WERI-Rb-1 (cell line): ENCODE measurements at regions not wholly inside any gene's neighbourhood (a gene's known extent, or its start where the extent isn't known, plus 50 kb on each side); places are given as distances from the start of the nearest gene placed in this dataset.
"Not testable (repeated sequence)": the region's sequence is repeated elsewhere in the genome, so short reads cannot be mapped to it uniquely, and the experiment has no call there.

ENCODE experiments used
- DNase-seq: peaks from one replicate; pipeline ENCODE4 v3.0.0-alpha.2; 2020
- H3K27ac ChIP-seq: fragments of 250-450 bp; sonication (Bioruptor Pico); 2 replicates; pipeline ENCODE4 v1.5.1; 2020; ENCODE audit warnings: mild to moderate bottlenecking, moderate library complexity
- H3K27me3 ChIP-seq: fragments of 250-450 bp; sonication (Bioruptor Pico); 2 replicates; pipeline ENCODE4 v1.5.1; 2021; ENCODE audit warnings: mild to moderate bottlenecking, low read depth, moderate library complexity; ENCODE audit not compliant: insufficient read depth, severe bottlenecking
- H3K36me3 ChIP-seq: fragments of 250-450 bp; sonication (Bioruptor Pico); 2 replicates; pipeline ENCODE4 v1.5.1; 2020; ENCODE audit warnings: mild to moderate bottlenecking, moderate library complexity
- H3K4me3 ChIP-seq: 2 replicates; pipeline ENCODE4 v1.5.1; 2011; ENCODE audit warnings: low read depth, mild to moderate bottlenecking, control low read depth, low read length
- H3K9me3 ChIP-seq: fragments of 250-450 bp; sonication (Bioruptor Pico); 2 replicates; pipeline ENCODE4 v1.5.1; 2021; ENCODE audit warnings: mild to moderate bottlenecking, moderate library complexity; ENCODE audit not compliant: severe bottlenecking
- TF ChIP-seq, protein P1 (sequence below): IDR thresholded peaks from 2 replicates; pipeline ENCODE4 v1.5.1; 2011; ENCODE audit warnings: low read depth, mild to moderate bottlenecking, control low read depth, inconsistent platforms, low read length

- TF ChIP-seq, protein P1, sequence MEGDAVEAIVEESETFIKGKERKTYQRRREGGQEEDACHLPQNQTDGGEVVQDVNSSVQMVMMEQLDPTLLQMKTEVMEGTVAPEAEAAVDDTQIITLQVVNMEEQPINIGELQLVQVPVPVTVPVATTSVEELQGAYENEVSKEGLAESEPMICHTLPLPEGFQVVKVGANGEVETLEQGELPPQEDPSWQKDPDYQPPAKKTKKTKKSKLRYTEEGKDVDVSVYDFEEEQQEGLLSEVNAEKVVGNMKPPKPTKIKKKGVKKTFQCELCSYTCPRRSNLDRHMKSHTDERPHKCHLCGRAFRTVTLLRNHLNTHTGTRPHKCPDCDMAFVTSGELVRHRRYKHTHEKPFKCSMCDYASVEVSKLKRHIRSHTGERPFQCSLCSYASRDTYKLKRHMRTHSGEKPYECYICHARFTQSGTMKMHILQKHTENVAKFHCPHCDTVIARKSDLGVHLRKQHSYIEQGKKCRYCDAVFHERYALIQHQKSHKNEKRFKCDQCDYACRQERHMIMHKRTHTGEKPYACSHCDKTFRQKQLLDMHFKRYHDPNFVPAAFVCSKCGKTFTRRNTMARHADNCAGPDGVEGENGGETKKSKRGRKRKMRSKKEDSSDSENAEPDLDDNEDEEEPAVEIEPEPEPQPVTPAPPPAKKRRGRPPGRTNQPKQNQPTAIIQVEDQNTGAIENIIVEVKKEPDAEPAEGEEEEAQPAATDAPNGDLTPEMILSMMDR, result no peak
- Histone ChIP-seq H3K9me3 (no peaks in the 10 kb centered on the region), H3K4me3 (no peak overlapping the region), H3K27me3 (no peaks in the 10 kb centered on the region), H3K27ac (no peak overlapping the region), H3K36me3 (no peaks in the 10 kb centered on the region)
- no peak for DNase-seq
These were observed 778.6 kb downstream of the KCNJ2 start for GRCh38 chr17:70947636-70948565.

- DNase-seq, result not testable (repeated sequence)
These were observed 783.8 kb downstream of the KCNJ2 start for GRCh38 chr17:70953140-70953539.

DNA sequence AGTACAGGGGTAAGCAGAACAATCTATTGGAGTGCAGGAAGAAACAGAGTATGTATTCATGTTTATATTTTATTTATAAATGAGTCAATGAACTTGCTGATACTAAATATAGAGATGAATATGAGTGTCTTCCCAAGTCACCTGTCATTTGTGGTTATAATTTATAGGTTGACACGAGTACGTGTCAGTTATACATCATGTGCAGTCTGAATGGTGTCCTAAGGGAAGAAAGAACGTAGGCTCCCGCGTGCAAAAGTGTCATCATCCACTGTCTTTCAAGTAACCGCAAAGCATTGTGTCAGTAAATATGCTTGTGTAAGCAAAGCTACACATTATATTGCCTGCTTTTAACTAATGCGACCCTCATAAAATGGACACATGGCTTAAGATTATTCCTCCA, 786.1 kb downstream of the KCNJ2 start:
- Histone ChIP-seq H3K27me3 (no peaks in the 10 kb centered on the region), H3K27ac (no peak overlapping the region), H3K4me3 (no peak overlapping the region), H3K36me3 (no peaks in the 10 kb centered on the region), H3K9me3 (no peaks in the 10 kb centered on the region)
- TF ChIP-seq, protein P1, result no peak
- DNase-seq, result no peak

More at GRCh38 chr17:70953140-70953539, 783.8 kb downstream of the KCNJ2 start:
- not testable (repeated sequence) for H3K36me3 ChIP-seq, H3K9me3 ChIP-seq, H3K27ac ChIP-seq, H3K4me3 ChIP-seq, H3K27me3 ChIP-seq

DNA sequence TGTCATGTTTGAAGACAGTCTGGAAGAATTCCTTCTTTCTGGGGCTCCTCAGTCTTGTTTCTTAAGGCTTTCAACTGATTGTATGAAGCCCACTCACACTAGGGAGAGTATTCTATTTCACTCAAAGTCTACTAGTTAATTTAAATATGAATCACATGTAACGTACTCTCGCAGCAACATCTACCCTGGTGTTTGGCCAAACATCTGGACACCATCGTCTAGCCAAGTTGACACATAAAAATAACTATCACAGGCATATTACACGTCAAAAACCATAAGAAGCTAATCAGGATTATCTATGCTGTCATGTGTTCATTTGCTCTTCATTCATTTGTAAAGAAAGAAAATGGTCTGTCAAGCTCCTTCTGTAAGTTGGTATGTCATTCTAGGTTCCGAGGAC, 787.4 kb downstream of the KCNJ2 start:
- DNase-seq, result no peak
- TF ChIP-seq, protein P1, result no peak
- no peak overlapping the region for H3K4me3 ChIP-seq
- no peaks in the 10 kb centered on the region for H3K9me3 ChIP-seq
- no peak overlapping the region for H3K27ac ChIP-seq
- H3K27me3 ChIP-seq, result no peaks in the 10 kb centered on the region
- H3K36me3 ChIP-seq, result no peaks in the 10 kb centered on the region

DNA sequence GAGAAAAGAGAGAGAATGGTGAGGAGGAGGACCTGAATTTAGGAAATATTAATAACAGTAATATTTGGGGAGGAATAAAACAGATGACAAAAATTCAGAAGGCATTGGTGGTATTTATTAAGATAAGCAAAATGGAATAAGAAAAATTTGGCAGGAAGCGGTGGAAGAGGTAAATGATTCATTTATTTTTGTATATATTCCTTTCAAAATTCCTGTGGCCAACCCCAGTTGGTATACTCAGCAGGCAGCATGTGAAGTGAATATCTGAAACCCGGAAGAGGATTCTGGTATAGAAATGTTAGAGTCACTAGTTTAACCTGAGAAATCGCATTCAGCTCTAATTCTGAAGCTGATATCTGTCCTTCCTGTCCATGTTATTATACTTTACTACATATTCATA, 792.0 kb downstream of the KCNJ2 start:
- Histone ChIP-seq H3K36me3 (no peaks in the 10 kb centered on the region), H3K27me3 (no peaks in the 10 kb centered on the region), H3K27ac (no peak overlapping the region), H3K4me3 (no peak overlapping the region), H3K9me3 (peaks cover 2% of the 10 kb centered on the region)
- TF ChIP-seq, protein P1, result no peak
- no peak for DNase-seq

- H3K9me3 ChIP-seq, result peaks cover 2% of the 10 kb centered on the region
- no peak overlapping the region for H3K27ac ChIP-seq
- no peaks in the 10 kb centered on the region for H3K27me3 ChIP-seq
- DNase-seq, result no peak
- TF ChIP-seq, protein P1, result no peak
- H3K36me3 ChIP-seq, result no peaks in the 10 kb centered on the region
- H3K4me3 ChIP-seq, result no peak overlapping the region
These were observed 799.0 kb downstream of the KCNJ2 start for GRCh38 chr17:70968302-70968701.
